SU-DHL-6 (cell line): ENCODE measurements at regions not wholly inside any gene's neighbourhood (a gene's known extent, or its start where the extent isn't known, plus 50 kb on each side); places are given as distances from the start of the nearest gene placed in this dataset.

ENCODE experiments used
- EZH2phosphoT487 ChIP-seq: fragments of 200-600 bp; sonication (generic), shearing (Covaris generic); conservative IDR thresholded peaks from 2 replicates; pipeline ENCODE4 v1.6.1; 2018; ENCODE audit warnings: mild to moderate bottlenecking, antibody characterized with exemption, low read length, moderate library complexity, mixed read lengths
- TF ChIP-seq, protein P1 (sequence below): fragments of 200-600 bp; sonication (generic); IDR thresholded peaks from one replicate; pipeline ENCODE4 v1.5.1; 2017; ENCODE audit warnings: antibody characterized with exemption, mild to moderate bottlenecking, low read length, moderate library complexity; ENCODE audit not compliant: insufficient read depth, poor library complexity, severe bottlenecking

DNA sequence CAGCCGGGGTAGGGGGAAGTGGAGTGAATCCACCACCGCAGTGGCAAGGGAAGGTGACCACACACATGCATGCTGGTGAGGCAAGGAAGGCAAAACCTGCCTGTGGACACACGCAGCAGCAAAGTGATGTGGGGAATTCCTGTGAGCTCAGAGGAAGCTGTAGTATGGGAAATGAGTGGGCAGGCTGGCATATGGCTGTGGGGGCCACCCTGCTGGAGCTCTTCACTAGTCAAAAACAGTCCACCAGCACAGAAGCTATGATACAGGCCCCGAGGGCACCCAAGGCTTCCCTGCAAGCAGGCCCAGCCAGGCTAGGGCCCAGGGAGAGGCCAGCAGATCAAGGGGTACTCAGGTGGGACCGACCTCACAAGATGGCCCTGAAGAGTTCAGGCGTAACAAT lies 239.1 kb downstream of the CHM start:
- TF ChIP-seq, protein P1, sequence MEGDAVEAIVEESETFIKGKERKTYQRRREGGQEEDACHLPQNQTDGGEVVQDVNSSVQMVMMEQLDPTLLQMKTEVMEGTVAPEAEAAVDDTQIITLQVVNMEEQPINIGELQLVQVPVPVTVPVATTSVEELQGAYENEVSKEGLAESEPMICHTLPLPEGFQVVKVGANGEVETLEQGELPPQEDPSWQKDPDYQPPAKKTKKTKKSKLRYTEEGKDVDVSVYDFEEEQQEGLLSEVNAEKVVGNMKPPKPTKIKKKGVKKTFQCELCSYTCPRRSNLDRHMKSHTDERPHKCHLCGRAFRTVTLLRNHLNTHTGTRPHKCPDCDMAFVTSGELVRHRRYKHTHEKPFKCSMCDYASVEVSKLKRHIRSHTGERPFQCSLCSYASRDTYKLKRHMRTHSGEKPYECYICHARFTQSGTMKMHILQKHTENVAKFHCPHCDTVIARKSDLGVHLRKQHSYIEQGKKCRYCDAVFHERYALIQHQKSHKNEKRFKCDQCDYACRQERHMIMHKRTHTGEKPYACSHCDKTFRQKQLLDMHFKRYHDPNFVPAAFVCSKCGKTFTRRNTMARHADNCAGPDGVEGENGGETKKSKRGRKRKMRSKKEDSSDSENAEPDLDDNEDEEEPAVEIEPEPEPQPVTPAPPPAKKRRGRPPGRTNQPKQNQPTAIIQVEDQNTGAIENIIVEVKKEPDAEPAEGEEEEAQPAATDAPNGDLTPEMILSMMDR = no peak
- TF ChIP-seq EZH2phosphoT487 = no peak
